GM12891 (cell line): ENCODE measurements at regions not wholly inside any gene's neighbourhood (a gene's known extent, or its start where the extent isn't known, plus 50 kb on each side); places are given as distances from the start of the nearest gene placed in this dataset.

Experiments
- PAX5 ChIP-seq: IDR thresholded peaks from 2 replicates; pipeline ENCODE4 v1.6.1; 2011; ENCODE audit warnings: low read length, moderate library complexity, mild to moderate bottlenecking; ENCODE audit not compliant: insufficient read depth, severe bottlenecking
- POLR2A ChIP-seq: IDR thresholded peaks from 2 replicates; pipeline ENCODE4 v1.6.1; 2011; ENCODE audit warnings: low read depth, low read length, control low read depth
- POLR2AphosphoS5 ChIP-seq: IDR thresholded peaks from 2 replicates; pipeline ENCODE4 v1.6.1; 2011; ENCODE audit warnings: low read depth, low read length, control low read depth
- POU2F2 ChIP-seq: IDR thresholded peaks from 2 replicates; pipeline ENCODE4 v1.6.1; 2011; ENCODE audit warnings: low read depth, mild to moderate bottlenecking, control low read depth, low read length, moderate library complexity
- TAF1 ChIP-seq: IDR thresholded peaks from 2 replicates; pipeline ENCODE4 v1.6.1; 2011; ENCODE audit warnings: low read depth, low read length, control low read depth

GRCh38 chr7:24158975-24159374 lies 125.0 kb upstream of the NPY start:
- TF ChIP-seq POLR2A, result no peak
- no peak for TF ChIP-seq POLR2AphosphoS5
- TF ChIP-seq TAF1, result no peak
- TF ChIP-seq POU2F2, result no peak
- no peak for TF ChIP-seq PAX5
